ENCODE measurements at regions not wholly inside any gene's neighbourhood (a gene's known extent, or its start where the extent isn't known, plus 50 kb on each side); places are given as distances from the start of the nearest gene placed in this dataset.

GRCh38 chr4:123995936-123996335 lies 599.3 kb downstream of the SPRY1 start:
- intact Hi-C loops (cut with DNase I): no loop called here
- Histone ChIP-seq H3K9me3 (no peaks in the 10 kb centered on the region), H3K4me1 (no peaks in the 10 kb centered on the region), H3K27ac (no peak overlapping the region), H3K4me3 (no peak overlapping the region), H3K36me3 (no peaks in the 10 kb centered on the region), H3K27me3 (no peaks in the 10 kb centered on the region)
- 19% methylated on average over 2 of the region's 2 CpGs for WGBS (ENCODE audit: insufficient coverage, low coverage, low lambda C conversion rate, missing lambda C conversion rate)
- DNase-seq (no peak), ATAC-seq (no peak)
- TF ChIP-seq POLR2A (IDR thresholded peaks at IDR 0.05) (no peak), CTCF (IDR thresholded peaks at IDR 0.05) (no peak)

GRCh38 chr4:123996718-123997510 lies 600.3 kb downstream of the SPRY1 start:
- no peaks in the 10 kb centered on the region for H3K36me3 ChIP-seq
- H3K4me3 ChIP-seq: no peak overlapping the region
- H3K9me3 ChIP-seq: no peaks in the 10 kb centered on the region
- WGBS (ENCODE audit: insufficient coverage, low coverage, low lambda C conversion rate, missing lambda C conversion rate): 38% methylated on average over 3 of the region's 3 CpGs
- DNase-seq (no peak), ATAC-seq (no peak)
- H3K27me3 ChIP-seq: no peaks in the 10 kb centered on the region
- TF ChIP-seq CTCF (IDR thresholded peaks at IDR 0.05): no peak
- TF ChIP-seq POLR2A (IDR thresholded peaks at IDR 0.05): no peak
- intact Hi-C loops (cut with DNase I): no loop called here
- no peak overlapping the region for H3K27ac ChIP-seq
- no peaks in the 10 kb centered on the region for H3K4me1 ChIP-seq

GRCh38 chr4:123997776-123998449 lies 601.3 kb downstream of the SPRY1 start:
- WGBS (ENCODE audit: insufficient coverage, low coverage, low lambda C conversion rate, missing lambda C conversion rate): 44% methylated on average over 1 of the region's 1 CpG
- intact Hi-C loops (cut with DNase I): no loop called here
- DNase-seq (no peak), ATAC-seq (peak; percentile 26 to 67 (median 46))
- TF ChIP-seq CTCF (IDR thresholded peaks at IDR 0.05): no peak
- H3K4me3 ChIP-seq: no peak overlapping the region
- no peaks in the 10 kb centered on the region for H3K36me3 ChIP-seq
- H3K27ac ChIP-seq: no peak overlapping the region
- H3K4me1 ChIP-seq: no peaks in the 10 kb centered on the region
- H3K27me3 ChIP-seq: no peaks in the 10 kb centered on the region
- H3K9me3 ChIP-seq: no peaks in the 10 kb centered on the region

- DNase-seq (no peak), ATAC-seq (no peak)
- WGBS (ENCODE audit: insufficient coverage, low coverage, low lambda C conversion rate, missing lambda C conversion rate): 13% methylated on average over 2 of the region's 2 CpGs
- TF ChIP-seq POLR2A (IDR thresholded peaks at IDR 0.05) (no peak), CTCF (IDR thresholded peaks at IDR 0.05) (no peak)
- no peaks in the 10 kb centered on the region for H3K36me3 ChIP-seq
- H3K27ac ChIP-seq: no peak overlapping the region
- no peaks in the 10 kb centered on the region for H3K4me1 ChIP-seq
- H3K4me3 ChIP-seq: no peak overlapping the region
- H3K27me3 ChIP-seq: no peaks in the 10 kb centered on the region
- intact Hi-C loops (cut with DNase I): no loop called here
- H3K9me3 ChIP-seq: no peaks in the 10 kb centered on the region
Measured at GRCh38 chr4:124000233-124000632, 603.6 kb downstream of the SPRY1 start.
